ENCODE measurements at regions not wholly inside any gene's neighbourhood (a gene's known extent, or its start where the extent isn't known, plus 50 kb on each side); places are given as distances from the start of the nearest gene placed in this dataset.

GRCh38 chr14:98182393-98183055 is 1089.5 kb downstream of the BCL11B start:
- DNase-seq, result no peak

DNA sequence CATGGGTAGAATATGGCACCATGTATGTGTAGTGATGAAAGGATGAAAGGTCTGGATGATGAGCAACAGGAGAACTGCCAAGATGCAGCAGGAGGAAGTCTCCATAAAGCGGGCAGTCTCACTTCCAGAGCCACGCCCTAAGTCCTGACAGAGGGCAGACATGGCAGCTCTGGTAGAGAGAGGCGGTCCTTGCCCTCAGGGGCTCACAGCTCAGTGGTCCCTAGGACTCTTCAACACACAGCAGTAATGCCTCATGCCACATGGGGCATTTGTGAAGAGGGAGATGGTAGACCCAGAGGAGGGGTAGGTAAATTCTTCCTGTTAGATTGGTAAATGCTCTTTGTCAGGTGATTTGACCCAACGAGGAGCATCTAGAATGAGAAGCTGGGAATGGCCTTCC is 1088.4 kb downstream of the BCL11B start:
- DNase-seq, result no peak

DNA sequence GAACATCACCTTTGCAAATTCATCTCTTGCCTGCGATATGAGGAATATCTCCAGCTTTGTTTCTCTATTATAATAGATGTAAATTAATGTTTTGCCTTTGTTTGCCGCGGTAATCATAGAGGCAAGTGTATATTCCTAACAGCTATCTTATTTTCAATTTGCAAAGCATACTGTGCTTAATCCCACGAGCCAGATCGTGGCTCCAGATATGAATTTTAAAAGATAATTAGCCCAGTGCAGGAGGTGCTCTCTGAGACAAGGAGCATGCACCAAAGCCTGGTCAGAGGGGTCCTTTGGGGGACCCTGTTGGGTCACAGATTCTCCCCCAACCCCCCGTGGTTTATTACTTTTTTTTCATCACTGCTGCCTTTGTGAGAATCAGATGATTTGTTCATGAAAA is 1087.5 kb downstream of the BCL11B start:
- DNase-seq, result no peak

GRCh38 chr14:98185036-98185435 is 1087.0 kb downstream of the BCL11B start:
- no peak for DNase-seq

DNA sequence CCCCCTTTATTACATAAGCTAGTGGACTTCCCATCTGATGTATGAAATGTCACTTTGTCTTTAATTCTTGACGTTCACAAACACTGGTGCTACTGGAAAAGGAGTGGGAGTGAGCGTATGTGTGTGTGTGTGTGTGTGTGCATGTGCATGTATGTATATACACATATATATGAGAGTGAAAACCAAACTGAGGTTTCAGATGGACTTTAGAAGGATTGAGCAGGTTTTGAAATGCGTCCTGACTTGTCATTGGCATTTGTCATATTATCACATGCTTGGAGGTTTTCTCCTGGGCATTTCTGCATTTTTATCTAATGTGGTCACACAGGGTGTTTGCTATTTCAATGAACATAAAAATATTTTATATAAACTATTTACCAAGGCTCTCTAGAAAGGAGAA is 1085.9 kb downstream of the BCL11B start:
- no peak for DNase-seq

DNA sequence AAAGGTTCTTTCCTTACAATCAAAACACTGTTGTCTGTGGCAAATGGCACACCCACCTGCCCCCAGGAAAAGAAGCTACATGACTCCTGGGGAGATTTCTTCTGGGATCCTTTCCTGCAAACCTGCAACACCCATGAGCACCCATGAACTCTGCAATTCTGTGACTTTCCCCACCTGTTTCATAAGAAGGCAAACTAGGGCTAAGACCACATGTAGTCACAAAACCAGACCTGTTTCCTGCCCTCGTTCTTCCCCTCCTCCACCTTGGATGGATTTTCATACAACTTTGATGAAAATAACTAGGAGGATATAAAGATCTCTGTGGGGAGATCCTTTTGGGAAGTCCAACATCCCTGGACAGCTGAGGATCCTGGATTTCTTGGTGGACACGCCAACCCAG is 1084.7 kb downstream of the BCL11B start:
- no peak for DNase-seq

DNA sequence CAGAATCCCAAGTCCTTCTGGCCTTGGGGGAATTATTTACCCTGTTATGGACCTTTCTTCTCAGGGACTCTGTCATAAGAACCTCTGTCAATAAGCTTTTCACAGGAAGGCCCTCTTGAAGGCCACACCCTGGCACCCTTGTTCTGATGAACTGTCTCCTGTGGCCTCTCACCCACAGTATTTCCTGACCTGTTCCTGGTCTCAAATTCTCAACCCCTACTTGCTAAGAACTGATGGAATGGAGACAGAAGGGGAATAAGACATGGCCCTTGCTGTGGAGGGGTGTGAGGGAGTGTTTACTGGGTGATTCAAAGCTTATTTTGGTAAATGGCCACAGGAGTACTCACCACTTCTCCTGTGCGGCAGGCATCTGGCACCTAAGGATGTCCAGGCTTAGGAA is 1082.9 kb downstream of the BCL11B start:
- DNase-seq, result no peak

- no peak for DNase-seq
Measured at GRCh38 chr14:98189511-98189910, 1082.5 kb downstream of the BCL11B start.

DNA sequence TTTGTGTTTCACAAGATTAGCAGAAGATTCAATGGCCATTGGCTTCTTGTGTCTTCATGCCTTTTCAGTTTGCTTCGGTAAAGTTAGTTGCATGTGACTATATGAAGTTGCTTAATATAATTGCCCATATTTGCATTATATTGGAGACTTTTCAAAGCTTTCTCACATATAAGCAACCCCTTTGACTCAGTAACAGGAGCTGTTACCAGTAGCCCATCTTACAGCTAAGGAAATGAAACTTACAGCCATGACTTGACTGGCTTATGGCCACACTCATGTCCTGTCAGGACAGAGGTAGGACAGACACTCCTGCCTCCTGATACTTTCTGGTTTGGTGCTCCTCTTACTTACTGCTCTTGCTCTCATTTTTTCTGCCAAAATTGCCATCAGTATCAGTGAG is 1082.1 kb downstream of the BCL11B start:
- DNase-seq, result no peak

- no peak for DNase-seq
Measured at GRCh38 chr14:98192946-98193345, 1079.1 kb downstream of the BCL11B start.

GRCh38 chr14:98194821-98195220 is 1077.2 kb downstream of the BCL11B start:
- no peak for DNase-seq

- no peak for DNase-seq
Measured at GRCh38 chr14:98195256-98195655, 1076.7 kb downstream of the BCL11B start.

- DNase-seq, result no peak
Measured at GRCh38 chr14:98197933-98198332, 1074.1 kb downstream of the BCL11B start.

GRCh38 chr14:98198385-98198784 is 1073.6 kb downstream of the BCL11B start:
- DNase-seq, result no peak

DNA sequence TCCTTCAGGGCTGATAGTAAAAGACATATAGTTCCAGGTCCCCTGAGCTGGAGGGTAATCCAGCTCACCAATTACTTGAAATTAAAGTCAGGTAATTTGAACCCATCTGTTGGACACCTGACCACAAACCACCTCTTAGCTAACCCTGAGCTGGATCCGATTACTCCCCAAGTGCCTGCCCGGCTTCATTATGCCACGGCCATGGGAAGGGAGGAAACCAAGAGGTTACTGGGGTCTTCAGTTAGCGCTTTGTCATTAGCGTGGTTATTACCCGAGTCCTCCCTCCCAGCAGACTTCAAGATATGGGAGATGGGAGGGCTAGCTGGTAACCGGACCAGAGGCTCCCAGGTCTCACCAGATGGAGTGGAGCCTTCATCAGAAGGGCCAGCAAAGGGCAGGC is 1071.4 kb downstream of the BCL11B start:
- no peak for DNase-seq

- no peak for DNase-seq
Measured at GRCh38 chr14:98203421-98203820, 1068.6 kb downstream of the BCL11B start.

DNA sequence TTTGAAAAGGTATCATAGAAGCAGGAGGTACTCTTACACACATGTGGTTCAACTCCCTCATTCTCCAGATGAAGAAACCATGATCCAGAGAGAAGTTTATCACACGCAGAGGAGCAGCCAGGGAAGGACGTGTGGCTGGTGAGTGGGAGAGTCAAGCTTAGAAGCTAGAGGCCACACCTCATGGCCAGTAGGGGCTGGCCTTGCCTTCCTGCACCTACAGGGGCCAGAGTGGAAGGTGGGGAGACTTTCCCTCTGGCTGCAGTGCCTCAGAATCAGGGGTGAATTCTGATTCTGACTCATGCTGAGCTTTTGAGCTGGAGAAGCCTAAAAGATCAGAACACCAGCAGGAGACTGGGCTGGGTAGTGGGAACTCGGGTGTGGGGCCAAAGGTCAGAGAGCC is 1067.9 kb downstream of the BCL11B start:
- no peak for DNase-seq

DNA sequence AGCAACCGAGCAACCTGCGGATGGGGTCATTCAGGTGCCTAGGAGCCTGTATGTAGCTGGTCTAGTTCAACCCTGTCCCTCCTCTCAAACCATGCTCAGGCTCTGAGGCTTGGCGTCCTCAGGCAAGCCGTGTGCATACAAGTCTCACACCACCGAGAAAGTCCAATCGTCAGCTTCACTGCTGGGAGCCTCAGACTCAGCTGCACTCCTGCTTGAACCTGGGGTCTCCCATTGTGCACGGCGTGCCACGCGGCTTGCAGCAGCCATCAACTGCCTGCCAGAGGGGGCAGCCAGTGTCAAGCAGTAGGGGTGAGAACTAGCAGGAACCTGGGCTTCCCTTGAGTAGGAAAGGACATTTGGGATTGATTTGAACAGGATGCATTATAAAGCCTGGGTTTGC is 1064.6 kb downstream of the BCL11B start:
- no peak for DNase-seq

- no peak for DNase-seq
Measured at GRCh38 chr14:98208211-98208611, 1063.8 kb downstream of the BCL11B start.

- DNase-seq, result no peak
Measured at GRCh38 chr14:98208943-98209342, 1063.1 kb downstream of the BCL11B start.

DNA sequence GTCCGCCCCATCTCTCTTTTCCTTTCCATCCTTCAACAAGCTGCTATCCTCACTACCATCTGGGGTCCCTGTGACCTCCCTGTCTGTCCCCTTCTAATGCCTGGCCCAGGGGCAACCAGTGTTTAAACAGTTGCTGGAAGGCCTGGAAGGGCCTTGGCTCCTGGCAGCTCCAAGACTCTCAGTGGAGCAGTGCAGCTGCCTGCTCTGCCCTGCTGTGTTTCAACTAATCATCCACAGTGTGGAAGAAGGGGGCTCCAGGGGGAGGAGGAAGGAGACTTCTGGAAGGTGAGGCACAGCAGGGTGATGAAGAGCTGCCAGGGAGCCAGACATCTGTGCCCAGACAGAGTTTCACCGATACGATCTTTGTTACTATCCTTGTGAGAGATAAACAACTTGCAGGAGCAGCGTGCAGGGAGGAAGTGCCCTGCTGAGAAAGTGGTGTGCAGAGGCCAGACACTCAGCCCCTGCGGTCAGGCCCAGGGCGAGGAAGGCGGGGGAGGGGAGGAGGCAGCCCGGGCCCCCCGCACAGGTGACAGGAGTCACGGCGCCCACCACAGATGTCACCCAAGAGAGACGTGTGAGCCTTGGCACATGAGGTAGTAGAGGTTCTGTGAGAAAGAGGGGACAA is 1061.8 kb downstream of the BCL11B start:
- DNase-seq, result no peak

DNA sequence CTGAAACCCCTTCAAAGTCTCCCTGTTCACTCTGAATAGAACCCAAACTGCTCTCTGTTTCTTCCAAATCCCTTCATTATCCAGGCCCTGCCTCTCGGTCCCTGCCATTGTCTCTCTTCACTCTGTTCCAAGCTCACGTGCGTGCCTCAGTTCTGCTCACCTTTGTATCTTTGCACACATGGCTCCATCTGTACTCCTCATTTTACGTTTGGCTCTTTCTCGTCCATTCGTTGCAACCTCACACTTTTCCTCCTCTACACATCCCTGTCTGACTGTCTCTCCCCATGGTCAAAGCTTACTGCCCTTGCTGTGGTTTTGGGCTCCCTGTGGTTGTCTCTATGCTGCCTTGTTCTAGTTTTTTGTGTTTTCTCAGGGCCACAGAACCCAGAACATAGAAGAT is 1054.5 kb downstream of the BCL11B start:
- no peak for DNase-seq

DNA sequence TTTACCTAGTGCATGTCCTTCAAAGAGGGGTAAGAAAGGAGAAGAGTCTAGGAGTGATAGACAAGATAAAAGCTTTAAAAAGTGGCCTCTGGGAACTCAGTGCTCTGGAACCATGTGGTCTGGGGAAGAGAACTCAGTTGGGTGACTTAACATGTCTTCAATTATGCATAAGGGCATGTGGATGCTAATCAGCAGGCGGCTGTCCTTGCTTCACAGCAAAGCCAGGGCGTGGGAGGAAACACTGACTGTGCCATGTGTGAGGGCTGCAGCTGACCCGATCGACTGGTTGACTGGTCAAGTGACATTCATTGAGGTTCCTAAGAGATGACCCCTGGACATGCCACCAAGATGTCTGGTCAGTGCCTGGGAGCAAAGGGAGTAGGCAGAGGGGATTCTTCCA is 1053.8 kb downstream of the BCL11B start:
- no peak for DNase-seq

GRCh38 chr14:98219638-98220037 is 1052.4 kb downstream of the BCL11B start:
- DNase-seq, result no peak

GRCh38 chr14:98223106-98223505 is 1048.9 kb downstream of the BCL11B start:
- DNase-seq, result no peak
